ENCODE measurements at regions not wholly inside any gene's neighbourhood (a gene's known extent, or its start where the extent isn't known, plus 50 kb on each side); places are given as distances from the start of the nearest gene placed in this dataset.

DNA sequence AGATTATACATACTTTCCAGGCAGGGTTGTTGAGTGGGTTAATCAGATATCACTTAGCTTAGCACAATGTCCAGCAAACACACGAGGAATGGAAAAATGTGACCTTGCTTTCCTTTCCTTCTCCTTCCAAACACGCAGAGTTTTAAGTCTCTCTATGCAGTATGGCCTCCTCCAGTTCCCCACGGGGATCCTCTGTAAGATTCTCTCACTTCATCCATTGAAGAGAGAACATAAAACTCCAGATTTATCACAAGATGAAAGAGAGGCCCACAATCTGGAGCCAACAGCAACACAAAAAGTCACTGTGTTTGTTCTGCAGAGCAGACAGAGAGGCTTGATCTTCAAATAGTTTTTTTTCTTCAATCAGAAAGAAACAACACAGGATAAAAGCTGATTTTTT, 336.8 kb upstream of the CLNK start:
- no peaks in the 10 kb centered on the region for H3K4me1 ChIP-seq (replicated peaks in 1 of 2)
- no peaks in the 10 kb centered on the region for H3K36me3 ChIP-seq (replicated peaks in 1 of 2)
- DNase-seq, result no peak
- H3K27ac ChIP-seq, result no peak overlapping the region
- no peak overlapping the region for H3K4me3 ChIP-seq
- no peaks in the 10 kb centered on the region for H3K9me3 ChIP-seq (replicated peaks in 1 of 3)
- TF ChIP-seq POLR2A (IDR thresholded peaks at IDR 0.05), result no peak
- TF ChIP-seq, protein P1, sequence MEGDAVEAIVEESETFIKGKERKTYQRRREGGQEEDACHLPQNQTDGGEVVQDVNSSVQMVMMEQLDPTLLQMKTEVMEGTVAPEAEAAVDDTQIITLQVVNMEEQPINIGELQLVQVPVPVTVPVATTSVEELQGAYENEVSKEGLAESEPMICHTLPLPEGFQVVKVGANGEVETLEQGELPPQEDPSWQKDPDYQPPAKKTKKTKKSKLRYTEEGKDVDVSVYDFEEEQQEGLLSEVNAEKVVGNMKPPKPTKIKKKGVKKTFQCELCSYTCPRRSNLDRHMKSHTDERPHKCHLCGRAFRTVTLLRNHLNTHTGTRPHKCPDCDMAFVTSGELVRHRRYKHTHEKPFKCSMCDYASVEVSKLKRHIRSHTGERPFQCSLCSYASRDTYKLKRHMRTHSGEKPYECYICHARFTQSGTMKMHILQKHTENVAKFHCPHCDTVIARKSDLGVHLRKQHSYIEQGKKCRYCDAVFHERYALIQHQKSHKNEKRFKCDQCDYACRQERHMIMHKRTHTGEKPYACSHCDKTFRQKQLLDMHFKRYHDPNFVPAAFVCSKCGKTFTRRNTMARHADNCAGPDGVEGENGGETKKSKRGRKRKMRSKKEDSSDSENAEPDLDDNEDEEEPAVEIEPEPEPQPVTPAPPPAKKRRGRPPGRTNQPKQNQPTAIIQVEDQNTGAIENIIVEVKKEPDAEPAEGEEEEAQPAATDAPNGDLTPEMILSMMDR (IDR thresholded peaks at IDR 0.05), result no peak
- intact Hi-C loops (cut with DNase I), result no loop called here
- WGBS, 4 donors, result 32 to 45% (median 40%) methylated on average over 3 of the region's 3 CpGs
- no peaks in the 10 kb centered on the region for H3K27me3 ChIP-seq

DNA sequence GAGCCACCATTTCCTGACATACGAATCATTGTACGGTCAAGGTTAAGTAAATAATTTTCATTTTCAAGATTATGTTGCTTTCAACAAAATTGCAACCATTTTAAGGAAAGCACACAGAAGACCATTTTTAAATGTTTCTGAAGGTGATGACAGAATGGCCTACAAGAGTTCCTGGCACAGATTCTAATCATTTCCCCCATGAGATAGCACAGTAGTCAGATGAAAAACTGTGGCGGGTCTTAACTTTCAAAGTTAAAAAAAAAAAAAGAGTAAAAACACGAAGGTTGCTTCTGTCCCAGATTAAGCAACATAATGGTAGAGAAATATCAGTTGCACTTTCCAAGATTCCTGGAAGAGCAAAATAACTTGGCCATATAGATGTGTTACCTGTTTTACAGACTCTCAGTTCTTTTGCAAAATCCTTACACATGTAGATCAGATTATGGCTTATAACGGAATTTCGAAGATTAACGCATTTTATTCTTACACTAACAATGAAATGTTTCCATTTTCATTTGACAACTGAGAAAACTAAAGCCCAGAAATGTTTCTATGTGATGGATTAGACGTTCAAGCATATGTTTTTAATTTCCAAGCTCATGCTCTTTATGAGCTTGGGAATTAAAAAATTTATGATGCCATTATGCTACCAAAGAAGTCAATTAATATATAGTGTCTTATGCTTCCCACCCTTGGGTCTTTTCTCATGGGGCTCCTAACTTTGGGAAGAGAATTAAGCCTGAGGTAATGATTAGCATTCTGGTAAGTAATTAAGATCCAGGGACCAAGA, 335.1 kb upstream of the CLNK start:
- no peaks in the 10 kb centered on the region for H3K36me3 ChIP-seq (replicated peaks in 1 of 2)
- H3K4me3 ChIP-seq, result no peak overlapping the region
- intact Hi-C loops (cut with DNase I), result no loop called here
- H3K9me3 ChIP-seq (replicated peaks in 1 of 3), result no peaks in the 10 kb centered on the region
- no peaks in the 10 kb centered on the region for H3K27me3 ChIP-seq
- no peak overlapping the region for H3K27ac ChIP-seq
- no peak for TF ChIP-seq POLR2A (IDR thresholded peaks at IDR 0.05)
- TF ChIP-seq, protein P1 (IDR thresholded peaks at IDR 0.05), result no peak
- no peaks in the 10 kb centered on the region for H3K4me1 ChIP-seq (replicated peaks in 1 of 2)
- WGBS, 4 donors, result 57 to 65% (median 61%) methylated on average over 8 of the region's 8 CpGs
- no peak for DNase-seq

DNA sequence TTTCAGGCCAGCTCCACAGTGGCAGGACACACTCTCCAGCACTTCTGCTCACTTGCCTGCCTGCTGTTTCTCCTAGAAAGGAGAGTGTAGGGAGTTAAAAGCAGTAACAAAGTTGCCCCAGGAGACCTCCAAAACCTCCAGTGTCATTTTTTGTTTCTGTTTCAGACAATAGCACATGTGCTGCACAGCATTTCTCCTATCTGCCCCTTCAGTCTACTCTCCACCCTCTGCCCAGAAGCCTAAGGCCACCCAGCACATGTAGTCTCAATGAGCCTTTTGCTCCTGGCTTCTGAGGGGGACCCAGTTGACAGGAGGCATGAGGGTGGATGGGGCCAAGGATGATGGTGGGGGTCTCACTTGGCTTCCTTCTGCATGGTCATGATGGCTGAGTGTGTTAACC, 329.6 kb upstream of the CLNK start:
- Histone ChIP-seq H3K27ac (no peak overlapping the region), H3K27me3 (no peaks in the 10 kb centered on the region), H3K4me1 (replicated peaks in 1 of 2) (no peaks in the 10 kb centered on the region), H3K4me3 (no peak overlapping the region), H3K36me3 (replicated peaks in 1 of 2) (no peaks in the 10 kb centered on the region), H3K9me3 (replicated peaks in 1 of 3) (no peaks in the 10 kb centered on the region)
- DNase-seq, result no peak
- intact Hi-C loops (cut with DNase I), result no loop called here
- TF ChIP-seq POLR2A (IDR thresholded peaks at IDR 0.05), result no peak
- TF ChIP-seq, protein P1 (IDR thresholded peaks at IDR 0.05), result no peak

DNA sequence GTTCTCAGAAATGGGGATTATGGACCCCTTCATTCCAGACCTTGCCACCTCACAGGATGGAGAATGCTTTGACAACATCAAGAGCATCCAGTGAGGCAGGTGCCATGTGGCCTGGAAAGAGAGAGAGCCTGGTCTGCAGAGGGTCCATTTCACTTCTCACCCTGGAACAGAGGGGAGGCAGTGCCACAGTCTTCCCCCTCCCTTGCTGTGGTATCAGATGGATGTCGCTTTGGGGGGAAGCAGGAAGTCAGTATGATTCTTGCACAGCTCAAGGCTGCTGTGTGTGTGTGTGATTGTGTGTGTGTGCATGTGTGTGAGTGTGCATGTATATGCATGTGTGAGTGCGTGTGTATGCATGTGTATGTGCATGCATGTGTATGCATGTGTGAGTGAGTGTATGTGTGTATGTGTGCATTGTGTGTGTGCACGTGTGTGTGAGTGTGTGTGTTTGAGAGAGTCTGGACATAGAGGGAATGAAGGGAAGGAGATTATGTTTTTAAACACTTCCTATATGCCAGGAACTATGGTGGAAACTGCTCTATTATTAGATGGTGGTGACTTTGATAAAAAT, 328.6 kb upstream of the CLNK start:
- H3K9me3 ChIP-seq (replicated peaks in 1 of 3), result no peaks in the 10 kb centered on the region
- H3K27me3 ChIP-seq, result no peaks in the 10 kb centered on the region
- H3K27ac ChIP-seq, result no peak overlapping the region
- 72 to 88% (median 79%) methylated on average over 3 of the region's 3 CpGs for WGBS, 4 donors
- H3K36me3 ChIP-seq (replicated peaks in 1 of 2), result no peaks in the 10 kb centered on the region
- no peak overlapping the region for H3K4me3 ChIP-seq
- TF ChIP-seq, protein P1 (IDR thresholded peaks at IDR 0.05), result no peak
- no peak for TF ChIP-seq POLR2A (IDR thresholded peaks at IDR 0.05)
- intact Hi-C loops (cut with DNase I), result no loop called here
- no peaks in the 10 kb centered on the region for H3K4me1 ChIP-seq (replicated peaks in 1 of 2)
- no peak for DNase-seq

Measured in adrenal gland (tissue), 9 donors.